ENCODE measurements at regions not wholly inside any gene's neighbourhood (a gene's known extent, or its start where the extent isn't known, plus 50 kb on each side); places are given as distances from the start of the nearest gene placed in this dataset.

DNA sequence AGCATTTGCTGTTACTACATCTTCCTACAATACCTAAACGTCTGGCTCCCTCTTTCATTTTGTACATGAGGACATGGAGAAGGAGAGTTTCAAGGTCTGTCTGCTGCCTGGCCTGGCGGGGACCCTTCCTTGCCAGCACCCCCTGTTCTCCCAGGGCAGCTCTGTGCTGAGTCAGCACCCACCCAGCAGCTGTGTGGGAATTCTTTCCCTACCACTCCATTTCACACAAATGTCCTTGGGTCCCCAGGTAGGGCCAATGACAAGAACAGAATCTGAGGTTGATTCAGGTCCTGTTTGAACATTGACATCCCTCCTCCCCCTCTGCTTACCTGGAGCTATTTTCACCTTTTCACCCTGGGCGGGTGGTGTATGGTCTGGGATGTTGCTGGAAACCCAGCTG, 129.9 kb upstream of the ITGA6 start (continued):
- TF ChIP-seq REST (IDR thresholded peaks at IDR 0.05; ENCODE audit: low read depth), result no peak
- TF ChIP-seq POLR2A (IDR thresholded peaks at IDR 0.05; ENCODE audit: borderline replicate concordance, extremely low read depth, insufficient read depth, insufficient read length), result no peak

DNA sequence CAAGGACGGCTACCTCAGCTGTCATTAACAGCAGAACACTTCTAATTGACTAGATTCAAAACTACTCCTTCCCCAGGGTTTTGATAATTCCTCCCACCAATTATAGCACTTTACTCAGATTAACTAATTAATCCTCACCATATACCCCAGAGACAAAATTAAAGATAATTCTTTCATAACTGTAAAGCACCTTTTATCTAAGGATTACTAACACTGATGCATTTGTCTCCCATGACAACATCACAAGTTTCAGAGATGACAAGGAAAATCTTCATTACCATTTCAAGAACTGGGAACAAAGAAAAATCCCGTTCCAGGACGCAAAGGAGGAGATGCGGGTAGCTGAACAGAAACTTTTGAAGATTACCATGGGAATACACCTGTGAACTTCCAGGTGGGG, 129.4 kb upstream of the ITGA6 start:
- no peak overlapping the region for H3K4me3 ChIP-seq (replicated peaks in 1 of 2; ENCODE audit: low read depth in 1 of 2, low read length in 2 of 2)
- H3K4me2 ChIP-seq (ENCODE audit: low read length), result no peak overlapping the region
- ATAC-seq (no peak), DNase-seq (ENCODE audit: low read depth, low spot score) (no peak)
- H3K9me3 ChIP-seq (ENCODE audit: control insufficient read depth in 1 of 2, insufficient read depth in 1 of 2, low read depth in 1 of 2, low read length in 2 of 2), result no peaks in the 10 kb centered on the region
- no peaks in the 10 kb centered on the region for H3K36me3 ChIP-seq (ENCODE audit: control insufficient read depth in 1 of 2, insufficient read depth in 2 of 2, low read length in 2 of 2)
- no peak overlapping the region for H3K27ac ChIP-seq (ENCODE audit: low read depth, low read length)
- H3K4me1 ChIP-seq (ENCODE audit: control insufficient read depth in 1 of 2, insufficient read depth in 2 of 2, low read length in 2 of 2), result no peaks in the 10 kb centered on the region
- ChIA-PET RAD21 (ENCODE audit: low non-redundant PET in 1 of 2, low total read pairs in 2 of 2, uncharacterized antibody in 2 of 2, unreplicated experiment in 2 of 2) (no interaction called here), CTCF (interaction anchor here (0.8 kb wide), 1 partner anchor 124 kb away, joined by 3 read pairs; no protein-coding TSS in a partner anchor), POLR2A (interaction anchor here (1.3 kb wide), 1 partner anchor 13 kb away, joined by 3 read pairs; no protein-coding TSS in a partner anchor)
- no peak overlapping the region for H3K9ac ChIP-seq (ENCODE audit: low read length)
- no peak overlapping the region for H2AFZ ChIP-seq (ENCODE audit: low read depth, low read length, poor library complexity, severe bottlenecking)
- H4K20me1 ChIP-seq (ENCODE audit: insufficient read depth), result no peaks in the 10 kb centered on the region
- BruUV-seq (replicated peaks), result no TSS peak
- H3K9me2 ChIP-seq (ENCODE audit: insufficient read depth), result no peaks in the 10 kb centered on the region
- H3K27me3 ChIP-seq (ENCODE audit: insufficient read depth, low read length), result no peaks in the 10 kb centered on the region
- intact Hi-C loops (cut with micrococcal nuclease), result no loop called here
- H3K79me2 ChIP-seq (ENCODE audit: insufficient read depth, low read length), result no peaks in the 10 kb centered on the region
- no peak for TF ChIP-seq FOSL1 (IDR thresholded peaks at IDR 0.05; ENCODE audit: low read depth)
- TF ChIP-seq POLR2A (IDR thresholded peaks at IDR 0.05; ENCODE audit: borderline replicate concordance, extremely low read depth, insufficient read depth, insufficient read length), result no peak
- TF ChIP-seq SIN3A (IDR thresholded peaks at IDR 0.05; ENCODE audit: low read depth), result no peak
- no peak for TF ChIP-seq EGR1 (IDR thresholded peaks at IDR 0.05; ENCODE audit: low read depth)
- TF ChIP-seq POLR2AphosphoS5 (IDR thresholded peaks at IDR 0.05; ENCODE audit: low read depth, low read length), result no peak
- no peak for TF ChIP-seq REST (IDR thresholded peaks at IDR 0.05; ENCODE audit: low read depth)
- TF ChIP-seq EZH2phosphoT487 (IDR thresholded peaks at IDR 0.05; ENCODE audit: borderline replicate concordance), result no peak
- TF ChIP-seq ZNF274 (IDR thresholded peaks at IDR 0.05; ENCODE audit: low read depth, low read length), result no peak
- no peak for TF ChIP-seq RAD21 (IDR thresholded peaks at IDR 0.05; ENCODE audit: low read depth)
- no peak for TF ChIP-seq JUND (IDR thresholded peaks at IDR 0.05)
- TF ChIP-seq TCF7L2 (IDR thresholded peaks at IDR 0.05; ENCODE audit: borderline replicate concordance, extremely low read depth, insufficient read depth, insufficient read length), result no peak
- TF ChIP-seq CBX3 (IDR thresholded peaks at IDR 0.05; ENCODE audit: low read depth), result no peak
- no peak for TF ChIP-seq ATF3 (IDR thresholded peaks at IDR 0.05)
- TF ChIP-seq ZFX (IDR thresholded peaks at IDR 0.05), result no peak
- TF ChIP-seq, protein P1, sequence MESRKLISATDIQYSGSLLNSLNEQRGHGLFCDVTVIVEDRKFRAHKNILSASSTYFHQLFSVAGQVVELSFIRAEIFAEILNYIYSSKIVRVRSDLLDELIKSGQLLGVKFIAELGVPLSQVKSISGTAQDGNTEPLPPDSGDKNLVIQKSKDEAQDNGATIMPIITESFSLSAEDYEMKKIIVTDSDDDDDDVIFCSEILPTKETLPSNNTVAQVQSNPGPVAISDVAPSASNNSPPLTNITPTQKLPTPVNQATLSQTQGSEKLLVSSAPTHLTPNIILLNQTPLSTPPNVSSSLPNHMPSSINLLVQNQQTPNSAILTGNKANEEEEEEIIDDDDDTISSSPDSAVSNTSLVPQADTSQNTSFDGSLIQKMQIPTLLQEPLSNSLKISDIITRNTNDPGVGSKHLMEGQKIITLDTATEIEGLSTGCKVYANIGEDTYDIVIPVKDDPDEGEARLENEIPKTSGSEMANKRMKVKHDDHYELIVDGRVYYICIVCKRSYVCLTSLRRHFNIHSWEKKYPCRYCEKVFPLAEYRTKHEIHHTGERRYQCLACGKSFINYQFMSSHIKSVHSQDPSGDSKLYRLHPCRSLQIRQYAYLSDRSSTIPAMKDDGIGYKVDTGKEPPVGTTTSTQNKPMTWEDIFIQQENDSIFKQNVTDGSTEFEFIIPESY (IDR thresholded peaks at IDR 0.05; ENCODE audit: extremely low read depth, insufficient replicate concordance, low read length), result no peak

All from HCT116 (cell line).